ENCODE measurements at regions not wholly inside any gene's neighbourhood (a gene's known extent, or its start where the extent isn't known, plus 50 kb on each side); places are given as distances from the start of the nearest gene placed in this dataset.

DNA sequence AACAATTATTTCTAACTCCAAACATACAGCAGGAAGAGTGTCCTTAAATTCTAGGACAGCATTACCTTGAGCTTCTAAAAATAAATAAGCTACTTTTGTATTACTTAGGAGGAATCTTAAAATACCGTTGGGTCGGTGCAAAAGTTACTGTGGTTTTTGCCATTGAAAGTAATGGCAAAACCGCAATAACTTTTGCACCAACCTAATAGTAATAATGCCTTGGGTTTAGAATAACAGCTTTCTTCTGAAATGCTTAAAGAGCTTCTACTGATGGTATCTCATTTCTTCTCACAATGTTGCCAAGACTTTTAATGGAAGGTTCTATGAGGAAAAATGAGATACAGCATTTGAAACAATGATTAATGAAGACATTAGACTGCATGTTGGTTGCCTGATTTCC, 179.9 kb downstream of the SEC16B start:
- no peak for DNase-seq (ENCODE audit: low read depth)

DNA sequence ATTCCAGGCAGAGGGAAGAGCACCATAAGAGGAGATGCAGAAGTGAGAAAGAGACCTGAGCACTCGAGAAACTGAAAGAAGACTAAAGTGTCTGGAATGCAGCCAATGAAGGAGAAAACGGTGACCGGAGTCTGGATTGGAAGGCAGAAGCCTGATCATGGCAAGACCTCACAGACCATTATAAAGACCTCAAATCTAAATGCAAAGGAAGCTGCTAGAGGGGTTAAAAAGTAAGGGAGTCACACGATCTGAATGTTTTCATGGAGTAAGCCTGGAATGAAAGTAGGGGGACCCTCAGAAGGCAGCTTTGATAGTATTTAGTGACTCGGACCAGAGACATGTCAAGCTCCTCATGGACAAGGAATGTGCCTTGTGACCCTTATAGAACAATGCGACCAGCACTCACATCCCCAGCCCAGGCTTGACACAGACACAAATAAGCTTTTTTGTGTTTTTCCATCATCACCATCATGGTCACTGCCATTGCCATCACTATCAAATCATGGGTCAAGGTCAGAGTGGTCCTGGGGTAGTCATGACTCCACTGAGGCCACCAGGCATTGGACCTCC, 183.6 kb downstream of the SEC16B start:
- no peak for DNase-seq (ENCODE audit: low read depth)

DNA sequence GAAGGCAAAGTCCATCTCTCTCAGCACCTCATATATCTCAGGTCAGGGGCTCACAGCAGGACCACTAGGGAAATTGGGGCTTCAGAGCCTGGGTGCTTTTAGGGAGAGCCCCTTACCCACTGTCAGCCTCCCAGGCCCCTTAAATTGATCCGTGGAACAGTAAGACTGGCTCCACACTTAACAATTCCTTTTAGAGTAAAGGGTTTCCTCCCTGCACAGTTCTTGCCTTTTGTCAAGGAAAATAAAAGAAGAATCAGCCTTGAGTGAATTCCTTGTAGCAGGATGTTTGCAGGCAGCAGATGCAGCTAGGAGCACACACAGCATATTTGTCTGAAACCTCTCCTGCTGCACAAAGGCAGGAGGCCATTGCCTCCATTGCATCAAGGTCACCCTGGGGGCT, 184.9 kb downstream of the SEC16B start:
- DNase-seq (ENCODE audit: low read depth) = no peak

DNA sequence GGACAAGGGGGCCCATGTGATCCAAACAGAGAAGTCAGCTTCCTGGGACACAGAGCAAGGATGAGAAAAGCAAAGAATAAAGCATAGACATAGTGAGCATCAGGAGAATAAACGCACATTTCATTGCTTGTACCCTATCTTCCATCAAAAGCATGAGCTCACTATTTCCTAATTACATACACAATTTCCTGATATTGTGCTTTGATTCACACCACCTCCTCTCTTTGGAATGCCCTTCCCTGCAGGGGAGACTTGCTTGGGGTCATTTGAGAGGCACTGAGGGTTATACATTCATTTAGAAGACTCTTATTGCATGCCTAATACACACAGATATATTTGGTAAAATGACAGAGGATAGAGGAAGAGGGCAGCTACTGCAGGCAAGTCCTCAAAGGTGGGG, 185.4 kb downstream of the SEC16B start:
- DNase-seq (ENCODE audit: low read depth) = no peak

DNA sequence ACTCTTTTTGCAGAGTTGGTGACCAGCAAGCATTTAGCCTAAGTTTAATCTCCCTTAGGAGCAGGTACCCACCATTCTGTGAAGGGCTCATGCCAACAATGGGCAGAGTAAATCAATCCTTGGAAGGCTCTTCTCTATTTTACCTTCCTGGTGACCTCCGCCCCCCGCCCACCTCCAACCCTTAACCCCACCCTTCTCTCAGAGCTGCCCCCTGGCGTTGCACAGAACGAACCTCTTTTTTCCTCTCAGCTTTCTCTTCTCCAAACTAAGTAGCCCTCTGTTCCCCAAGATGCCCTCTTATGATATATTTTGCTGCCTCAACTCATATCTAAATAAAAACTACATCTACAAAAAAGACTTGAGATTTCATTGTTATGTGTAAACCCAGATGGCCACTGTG, 186.8 kb downstream of the SEC16B start:
- no peak for DNase-seq (ENCODE audit: low read depth)

DNA sequence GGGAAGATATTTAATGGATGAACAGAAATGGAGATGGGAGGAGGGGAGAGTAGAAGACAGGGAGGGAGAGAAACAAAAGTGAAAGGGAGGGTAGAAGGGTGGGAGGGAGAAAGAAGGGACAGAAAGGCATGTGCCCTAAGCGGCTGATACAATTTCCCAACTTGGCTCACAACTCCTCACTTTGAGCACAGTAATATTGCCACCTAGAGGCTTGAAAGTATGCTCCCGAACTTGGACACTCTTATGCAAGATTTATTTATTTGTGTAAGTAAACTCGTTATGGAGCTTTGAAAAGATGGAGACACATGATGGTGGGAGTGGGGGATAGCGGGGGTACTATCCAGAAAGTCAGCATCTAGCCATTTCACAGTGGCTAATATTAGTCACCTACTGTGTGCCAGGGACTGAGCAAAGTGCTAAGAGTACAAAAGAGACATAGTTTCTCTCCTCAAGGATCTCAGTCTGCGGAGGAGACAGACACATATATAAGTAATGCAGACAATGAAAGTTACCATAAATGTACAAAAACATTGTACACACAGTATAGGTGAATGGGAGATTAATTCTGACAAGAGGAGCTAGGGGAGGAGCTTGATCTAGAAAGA, 189.7 kb downstream of the SEC16B start:
- DNase-seq (ENCODE audit: low read depth) = peak; percentile 13

DNA sequence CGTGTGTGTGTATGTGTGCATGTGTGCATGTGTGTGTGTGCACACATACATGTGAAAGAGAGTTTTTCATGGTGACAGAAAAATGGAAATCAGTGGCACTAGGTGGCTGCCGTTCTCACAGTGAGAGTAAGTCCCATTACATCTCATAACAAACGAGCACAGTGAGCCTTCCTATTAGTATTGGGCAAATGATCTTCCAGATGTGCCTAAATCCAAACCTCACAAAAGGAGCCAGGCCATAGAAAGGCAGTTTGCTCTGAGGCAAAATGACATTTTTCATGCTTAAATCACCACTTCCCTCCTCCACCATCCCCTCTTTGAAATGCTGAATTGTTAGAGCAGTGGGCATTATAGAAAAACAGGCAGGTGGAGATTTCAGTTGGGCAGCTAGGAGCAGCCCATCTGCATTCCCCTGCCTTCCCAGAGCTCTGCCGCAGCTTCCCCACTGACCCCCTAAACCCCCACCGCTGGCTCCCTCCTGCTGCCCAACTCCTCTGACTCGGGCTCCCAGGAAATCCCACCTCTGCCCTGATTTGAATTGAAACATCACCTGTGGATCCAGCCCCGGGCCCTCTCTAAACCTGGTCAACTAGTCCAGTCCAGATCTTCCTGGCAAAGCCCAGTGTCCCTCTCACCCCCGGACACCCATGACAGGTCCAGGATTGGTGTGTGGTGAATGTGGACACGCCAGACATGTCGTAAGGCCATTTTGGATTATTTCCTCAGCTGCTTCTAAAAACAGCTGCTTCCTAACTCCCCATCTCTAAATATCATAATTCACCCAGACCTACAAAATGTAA, 190.5 kb downstream of the SEC16B start:
- no peak for DNase-seq (ENCODE audit: low read depth)

DNA sequence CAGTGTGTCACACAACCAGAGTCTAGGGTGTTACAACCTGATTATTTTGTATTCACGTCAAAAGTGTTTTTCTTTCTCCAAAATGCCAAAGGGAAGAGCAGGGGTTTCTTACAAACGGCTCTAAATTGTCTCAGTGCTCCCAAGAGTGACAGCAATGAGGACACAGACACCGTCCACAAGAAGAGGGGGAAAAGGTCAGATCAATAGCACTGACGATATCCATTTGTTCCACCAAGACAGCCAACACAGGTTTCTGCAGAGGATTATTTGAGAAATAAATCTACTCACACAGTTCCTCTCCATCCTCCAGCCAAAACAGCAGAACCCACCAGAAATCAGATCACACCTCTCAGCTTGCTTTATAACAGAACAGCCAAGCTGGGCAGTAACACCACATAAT, 193.9 kb downstream of the SEC16B start:
- no peak for DNase-seq (ENCODE audit: low read depth)

DNA sequence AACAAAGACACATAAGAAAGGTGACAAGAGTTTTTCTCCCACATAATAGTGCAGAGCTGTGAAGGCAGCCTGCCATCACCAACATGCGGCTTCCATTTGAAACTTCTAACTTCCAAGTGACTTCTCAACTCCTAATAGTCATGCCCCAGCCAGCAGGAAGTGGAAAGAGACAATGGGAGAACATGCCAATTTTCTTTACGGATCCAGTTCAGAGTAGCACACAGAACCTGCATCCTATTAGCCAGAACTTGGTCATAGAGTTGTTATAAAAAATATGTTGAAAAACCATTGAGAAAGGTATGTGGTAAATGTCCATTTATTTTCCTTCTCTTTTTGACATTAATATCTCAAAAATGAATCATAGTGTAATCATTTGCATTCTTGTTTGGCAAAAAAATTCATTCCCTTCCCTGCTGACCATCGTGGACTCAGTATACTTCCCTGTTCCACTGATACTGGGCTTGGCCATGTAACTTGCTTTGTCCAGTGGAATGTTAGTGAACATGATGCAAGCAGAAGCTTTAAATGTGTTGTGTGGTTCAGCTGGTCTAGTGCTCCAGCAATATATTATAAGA, 197.4 kb downstream of the SEC16B start:
- DNase-seq (ENCODE audit: low read depth) = no peak

DNA sequence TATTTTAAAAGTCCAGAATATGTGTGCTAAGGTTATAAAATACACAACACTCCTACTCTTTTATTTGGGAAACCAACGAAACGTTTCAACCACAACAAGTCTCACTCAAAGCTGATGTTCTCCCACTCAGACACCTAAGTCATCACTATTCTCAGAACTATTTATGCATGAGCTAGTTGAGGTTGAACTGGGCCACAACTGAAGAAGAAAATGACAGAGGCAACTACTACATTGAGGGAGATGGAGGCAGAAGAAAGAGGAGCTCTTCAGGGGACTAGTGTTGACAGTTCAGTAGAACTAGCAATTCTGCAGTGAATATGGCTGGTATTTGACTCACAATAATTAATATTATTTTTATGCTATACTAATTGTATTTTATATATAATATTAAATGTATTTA, 198.2 kb downstream of the SEC16B start:
- DNase-seq (ENCODE audit: low read depth) = no peak

DNA sequence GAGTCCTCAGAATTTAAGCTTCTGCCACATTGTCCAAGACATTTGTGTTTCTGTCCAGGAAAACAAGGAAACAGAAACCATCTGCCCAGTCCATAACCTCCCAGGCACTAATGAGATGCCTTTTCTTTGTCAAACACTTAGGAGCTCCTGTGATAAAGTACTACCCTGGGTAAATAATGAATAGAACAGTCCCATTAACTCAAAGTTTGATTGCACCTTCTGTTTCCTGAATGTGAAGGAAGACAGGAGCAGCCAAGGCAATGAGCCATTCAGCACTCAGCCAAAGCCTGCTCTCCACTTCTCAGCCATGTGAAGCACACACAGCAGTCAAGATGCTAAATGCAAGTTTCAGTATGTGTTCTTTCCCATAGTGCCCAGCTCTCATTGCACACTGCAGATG, 199.8 kb downstream of the SEC16B start:
- no peak for DNase-seq (ENCODE audit: low read depth)

DNA sequence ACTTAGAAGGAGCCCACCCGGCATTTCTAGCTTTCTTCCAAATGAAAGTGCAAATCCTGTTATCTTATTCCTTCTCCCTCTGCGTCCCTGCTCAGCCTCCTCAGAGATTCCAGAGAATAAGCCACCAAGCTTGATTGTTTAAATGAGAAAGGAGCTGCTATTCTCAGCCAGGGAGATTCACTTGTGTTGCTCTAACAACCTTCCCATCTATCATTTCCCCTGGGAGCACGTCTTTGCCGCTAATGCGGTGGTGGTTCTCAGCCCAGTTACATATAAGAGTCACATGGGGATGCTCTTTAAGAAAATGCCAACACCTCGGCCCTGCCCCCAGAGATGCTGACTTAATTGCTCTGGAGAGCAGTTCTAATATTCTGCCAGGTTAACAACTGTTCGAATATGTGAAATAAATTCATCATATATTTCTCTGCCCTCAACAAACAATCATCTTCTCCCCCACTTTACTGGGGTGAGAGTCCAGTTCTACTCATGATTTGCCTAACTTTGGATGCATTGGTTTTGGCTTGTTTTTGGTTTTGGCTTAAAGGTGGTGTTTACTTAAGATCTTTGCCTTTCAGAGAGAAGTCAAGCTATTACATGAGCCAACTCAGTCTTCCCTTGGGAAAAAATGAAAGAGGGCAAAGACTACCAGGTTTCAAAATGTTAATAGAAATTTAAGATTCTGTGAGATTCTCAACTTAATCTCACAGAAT, 213.9 kb downstream of the SEC16B start:
- DNase-seq (ENCODE audit: low read depth) = no peak

DNA sequence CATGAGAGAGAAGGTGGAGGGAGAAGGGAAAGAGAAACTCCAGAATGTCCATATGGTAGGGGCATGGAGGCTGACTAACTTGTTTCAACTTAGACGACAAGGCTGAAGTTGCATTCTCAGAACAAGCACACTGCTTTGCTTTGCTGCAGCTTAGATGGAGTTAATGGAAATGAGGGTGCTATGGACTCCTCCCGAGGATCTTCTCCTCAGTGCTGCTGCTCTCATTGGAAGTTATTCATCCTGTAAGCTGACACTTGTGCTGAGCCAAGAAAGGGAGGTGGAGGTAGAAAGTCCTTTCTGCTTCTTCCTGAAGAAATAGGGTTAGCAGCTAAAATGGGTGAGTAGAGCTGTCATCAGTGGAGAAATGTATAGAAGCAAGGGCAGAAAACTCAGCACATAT, 215.3 kb downstream of the SEC16B start:
- no peak for DNase-seq (ENCODE audit: low read depth)

DNA sequence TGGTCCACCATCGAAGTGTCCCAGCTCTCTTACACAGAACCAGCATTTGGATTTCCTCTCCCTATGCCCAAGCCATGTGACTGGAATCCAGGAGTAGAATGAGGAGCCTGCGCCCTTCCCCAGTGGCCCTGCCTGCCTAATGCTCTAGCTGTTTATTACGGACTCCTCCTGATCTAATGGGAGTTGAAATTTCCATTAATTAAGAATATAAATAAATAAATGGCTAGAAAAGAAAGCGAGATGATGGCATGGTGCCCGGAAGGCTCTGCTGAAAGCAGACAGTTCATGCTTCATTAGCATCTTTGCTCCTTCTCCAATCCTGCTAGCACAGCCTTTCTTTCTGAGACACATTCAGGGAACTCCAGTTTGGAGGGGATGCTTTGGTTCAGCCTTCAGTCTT, 216.2 kb downstream of the SEC16B start:
- no peak for DNase-seq (ENCODE audit: low read depth)

DNA sequence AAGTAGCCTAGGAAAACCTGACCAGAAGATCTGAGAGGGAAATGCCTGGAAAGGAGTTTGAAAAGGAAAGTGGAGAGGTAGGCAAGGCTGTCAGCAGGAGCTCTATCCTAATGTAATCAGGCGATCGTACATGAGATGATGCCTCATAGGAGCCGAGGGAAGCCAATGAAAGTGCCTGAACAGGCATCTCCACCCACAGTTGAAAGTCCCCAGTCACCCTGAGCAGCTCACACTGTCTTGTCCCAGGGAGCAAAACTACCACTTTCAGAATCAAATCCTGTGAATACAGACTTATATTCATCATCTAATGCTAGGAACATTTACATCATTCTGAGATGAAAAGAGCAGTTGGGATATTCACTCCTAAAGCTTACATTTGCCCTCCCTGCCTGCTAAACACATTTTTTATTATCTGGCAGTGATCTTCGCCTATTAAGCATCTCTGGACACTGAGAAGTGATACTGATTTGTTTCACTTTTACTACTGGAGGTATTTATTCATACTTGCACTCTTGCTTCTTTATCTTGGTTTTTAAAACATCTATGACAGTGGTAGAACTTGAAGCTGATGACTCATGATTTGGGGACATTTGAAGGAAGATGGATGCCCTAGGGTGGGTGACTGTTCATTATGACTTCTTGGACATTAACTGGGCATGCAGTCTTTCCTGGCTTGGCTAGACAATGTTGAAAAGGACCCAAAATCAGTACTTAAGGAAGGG, 221.6 kb downstream of the SEC16B start:
- no peak for DNase-seq (ENCODE audit: low read depth)

DNA sequence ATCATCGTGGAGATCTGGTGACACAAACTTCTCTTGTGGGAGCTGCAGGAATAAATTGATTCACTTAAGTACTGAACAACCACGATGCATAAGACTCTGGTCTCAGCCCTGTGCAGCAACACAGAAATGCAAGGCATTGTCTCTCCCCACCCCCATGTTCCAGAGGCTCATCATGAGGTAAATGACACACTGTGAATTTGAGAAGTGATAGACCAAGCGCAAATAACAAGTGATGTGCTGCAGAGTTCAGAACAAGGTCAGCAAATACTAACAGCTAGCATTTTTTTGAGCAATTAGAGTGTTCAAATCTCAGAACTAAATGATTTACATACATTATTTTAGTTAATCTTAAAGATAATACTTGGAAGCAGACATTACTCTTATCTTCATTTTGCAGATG, 223.7 kb downstream of the SEC16B start:
- no peak for DNase-seq (ENCODE audit: low read depth)

DNA sequence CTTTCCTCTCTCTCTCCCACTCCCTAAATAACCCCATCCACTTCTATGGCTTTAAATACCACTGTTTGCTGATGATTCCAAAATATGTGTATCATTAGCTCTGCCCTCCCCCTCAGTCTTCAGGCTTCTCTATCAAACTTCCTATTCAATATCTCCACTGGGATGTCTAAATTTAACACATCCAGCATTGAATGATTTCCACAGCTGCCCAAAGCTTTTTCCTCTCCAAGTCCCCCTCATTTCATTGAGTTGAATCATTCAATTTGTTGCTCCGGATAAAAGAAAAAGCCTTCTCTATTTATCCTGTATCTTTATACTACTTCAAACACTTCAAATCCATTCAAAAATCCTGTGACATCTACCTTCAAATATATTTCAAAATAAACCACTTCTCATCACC, 225.0 kb downstream of the SEC16B start:
- DNase-seq (ENCODE audit: low read depth) = no peak

DNA sequence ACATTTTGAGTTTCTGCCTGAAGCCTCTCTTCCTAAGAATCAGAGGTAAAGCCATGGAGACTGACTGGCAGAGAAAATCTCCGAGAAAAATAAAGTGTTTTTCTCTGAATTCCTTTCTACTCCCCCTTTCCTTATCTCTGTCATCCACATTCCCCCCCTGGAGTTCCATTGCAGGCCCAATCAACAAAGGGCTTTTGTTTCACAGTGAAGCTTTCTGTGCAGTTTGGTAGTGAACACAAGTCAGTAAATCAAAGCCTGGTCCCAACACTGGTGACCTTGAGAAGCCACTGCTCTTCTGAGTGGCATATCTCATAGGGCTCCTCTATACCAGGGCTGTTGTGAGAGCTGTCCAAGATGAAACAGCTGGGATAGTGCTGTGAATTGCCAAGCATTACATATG, 228.4 kb downstream of the SEC16B start:
- no peak for DNase-seq (ENCODE audit: low read depth)

DNA sequence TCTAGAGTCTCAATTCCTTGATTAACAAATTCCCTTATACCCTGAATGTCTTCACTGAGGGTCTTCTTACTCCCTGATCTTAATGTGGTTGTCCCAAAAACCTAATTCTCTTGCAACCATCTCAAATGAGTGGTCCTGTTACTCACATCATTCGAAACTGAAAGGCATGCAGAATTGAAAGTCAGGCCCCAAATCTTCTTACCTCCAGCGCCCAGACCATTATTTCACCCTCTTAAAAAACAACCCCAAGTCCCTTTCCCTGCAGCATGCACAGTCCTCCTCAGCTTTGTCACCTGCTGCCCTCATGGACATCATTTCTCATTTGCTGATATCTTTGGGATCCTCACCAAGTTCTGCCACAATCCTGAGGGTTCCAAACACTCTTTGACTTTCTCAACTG, 230.1 kb downstream of the SEC16B start:
- no peak for DNase-seq (ENCODE audit: low read depth)

DNA sequence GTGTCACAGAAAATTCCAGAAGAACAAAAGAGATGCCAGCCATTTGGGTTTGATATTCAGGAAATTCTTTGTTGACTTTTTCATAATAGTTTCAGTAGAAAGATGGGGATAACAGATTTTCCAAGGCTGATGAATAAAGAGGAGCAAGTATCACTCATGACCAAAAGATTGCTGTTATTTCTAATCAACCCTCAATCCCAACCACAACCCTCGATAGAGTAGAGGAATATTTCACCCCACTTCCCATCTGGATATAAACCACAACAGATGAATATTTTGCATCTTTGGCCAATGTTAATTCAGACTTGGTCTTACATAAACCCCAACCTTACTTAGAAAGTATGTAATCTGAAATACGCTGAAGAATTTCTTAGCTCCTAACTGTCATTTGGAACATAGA, 232.4 kb downstream of the SEC16B start:
- DNase-seq (ENCODE audit: low read depth) = no peak

DNA sequence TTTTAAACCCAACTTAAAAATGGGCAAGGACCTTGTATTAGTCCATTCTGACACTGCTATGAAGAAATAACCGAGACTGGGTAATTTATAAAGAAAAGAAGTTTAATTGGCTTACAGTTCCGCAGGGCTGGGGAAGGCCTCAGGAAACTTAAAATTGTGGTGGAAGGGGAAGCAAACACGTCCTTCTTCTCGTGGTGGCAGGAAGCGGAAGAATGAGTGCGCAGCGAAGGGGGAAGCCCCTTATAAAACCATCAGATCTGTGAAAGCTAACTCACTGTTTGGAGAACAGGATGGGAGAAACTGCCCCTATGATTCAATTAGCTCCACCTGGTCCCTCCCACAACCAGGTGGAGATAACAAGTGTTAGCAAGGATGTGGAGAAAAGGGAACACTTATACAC, 237.7 kb downstream of the SEC16B start:
- no peak for DNase-seq (ENCODE audit: low read depth)

DNA sequence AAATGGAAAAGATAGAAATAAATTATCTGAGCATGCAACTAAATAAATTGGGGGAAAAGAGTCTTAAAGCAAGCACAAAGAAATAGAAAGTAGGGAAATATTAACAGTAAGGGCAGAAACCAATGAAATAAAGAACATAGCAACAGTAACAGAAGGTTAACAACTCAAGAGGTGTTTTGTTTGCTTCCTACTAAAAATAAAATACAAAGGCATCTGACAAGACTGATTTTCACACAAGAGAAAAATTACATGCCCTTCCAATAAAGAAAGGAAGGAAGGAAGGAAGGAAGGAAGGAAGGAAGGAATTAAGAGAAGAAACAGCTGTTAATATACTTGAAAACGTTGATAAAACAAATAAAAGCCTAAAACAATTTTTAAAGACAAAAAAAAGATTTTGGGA, 240.2 kb downstream of the SEC16B start:
- DNase-seq (ENCODE audit: low read depth) = no peak

All from Daoy (cell line).